ENCODE measurements at regions not wholly inside any gene's neighbourhood (a gene's known extent, or its start where the extent isn't known, plus 50 kb on each side); places are given as distances from the start of the nearest gene placed in this dataset.
"Not testable (repeated sequence)": the region's sequence is repeated elsewhere in the genome, so short reads cannot be mapped to it uniquely, and the experiment has no call there.

- Histone ChIP-seq H3K36me3 (ENCODE audit: control insufficient read depth, insufficient read depth, low read length) (no peaks in the 10 kb centered on the region), H3K14ac (replicated peaks; ENCODE audit: low read depth, low read length) (no peak overlapping the region), H3K9me1 (ENCODE audit: insufficient read depth, low read length) (no peaks in the 10 kb centered on the region), H3K9me3 (ENCODE audit: control insufficient read depth, insufficient read depth, low read length) (0 out of 2 replicates have a peak, but pooled peaks cover 2% of the 10 kb centered on the region), H3K4me1 (ENCODE audit: control insufficient read depth, insufficient read depth, low read length) (no peaks in the 10 kb centered on the region), H2AK5ac (ENCODE audit: low read depth, low read length) (no peak overlapping the region), H3K27me3 (ENCODE audit: control insufficient read depth, insufficient read depth, low read length) (no peaks in the 10 kb centered on the region), H3K18ac (ENCODE audit: low read depth, low read length) (no peak overlapping the region), H2BK15ac (ENCODE audit: low read depth, low read length) (no peak overlapping the region), H3K79me1 (ENCODE audit: low read depth in 1 of 2, low read length in 2 of 2) (no peaks in the 10 kb centered on the region), H3K4me3 (ENCODE audit: insufficient read depth, low read depth, low read length) (no peak overlapping the region), H4K20me1 (ENCODE audit: insufficient read depth, low read length) (no peaks in the 10 kb centered on the region), H3K23ac (ENCODE audit: low read depth, low read length) (no peak overlapping the region), H2BK20ac (ENCODE audit: low read depth, low read length) (no peak overlapping the region), H2AK9ac (replicated peaks; ENCODE audit: low read depth, low read length, poor library complexity) (no peak overlapping the region), H2AFZ (replicated peaks; ENCODE audit: low read length, poor library complexity) (no peak overlapping the region), H4K8ac (ENCODE audit: low read depth in 2 of 2, low read length in 2 of 2) (no peak overlapping the region), H3K27ac (ENCODE audit: insufficient read depth, low read length) (no peak overlapping the region), H4K91ac (ENCODE audit: insufficient read depth, low read depth, low read length) (no peak overlapping the region), H3K9ac (ENCODE audit: low read depth, low read length) (no peak overlapping the region), H3K56ac (ENCODE audit: extremely low read depth, insufficient read depth, low read length) (no peak overlapping the region), H3K4me2 (ENCODE audit: low read depth, low read length) (no peak overlapping the region), H3K4ac (ENCODE audit: low read depth, low read length) (no peak overlapping the region), H4K5ac (ENCODE audit: low read depth, low read length) (no peak overlapping the region), H2BK5ac (ENCODE audit: low read depth, low read length, poor library complexity, severe bottlenecking) (no peak overlapping the region), H2BK120ac (ENCODE audit: low read depth, low read length) (no peak overlapping the region)
- no TSS peak for BruUV-seq (replicated peaks)
- TF ChIP-seq POLR2A (IDR thresholded peaks at IDR 0.05; ENCODE audit: low read depth, low read length): no peak
- TF ChIP-seq RAD21 (IDR thresholded peaks at IDR 0.05; ENCODE audit: low read length): no peak
- POLR2A ChIA-PET (ENCODE audit: unreplicated experiment): no interaction called here
- intact Hi-C loops (cut with micrococcal nuclease): no loop called here
- dilution Hi-C loops (cut with HindIII; ENCODE audit: low sequenced_read_pairs, unreplicated experiment): no loop called here
- CTCF ChIA-PET: no interaction called here
- no peak for ATAC-seq (ENCODE audit: low read depth)
- DNase-seq: no peak
- in situ Hi-C loops (cut with MboI; ENCODE audit: low sequenced_read_pairs): no loop called here
Measured at GRCh38 chr6:60867548-60867947, 1418.5 kb downstream of the KHDRBS2 start.

- ATAC-seq (ENCODE audit: low read depth); H2BK20ac ChIP-seq (ENCODE audit: low read depth, low read length); H3K14ac ChIP-seq (replicated peaks; ENCODE audit: low read depth, low read length); H2BK120ac ChIP-seq (ENCODE audit: low read depth, low read length); intact Hi-C loops (cut with micrococcal nuclease); H3K23ac ChIP-seq (ENCODE audit: low read depth, low read length); H3K27ac ChIP-seq (ENCODE audit: insufficient read depth, low read length); CTCF ChIA-PET; H4K91ac ChIP-seq (ENCODE audit: insufficient read depth, low read depth, low read length); H2AK9ac ChIP-seq (replicated peaks; ENCODE audit: low read depth, low read length, poor library complexity); dilution Hi-C loops (cut with HindIII; ENCODE audit: low sequenced_read_pairs, unreplicated experiment); H2BK5ac ChIP-seq (ENCODE audit: low read depth, low read length, poor library complexity, severe bottlenecking); H3K56ac ChIP-seq (ENCODE audit: extremely low read depth, insufficient read depth, low read length); DNase-seq; H4K20me1 ChIP-seq (ENCODE audit: insufficient read depth, low read length); H3K18ac ChIP-seq (ENCODE audit: low read depth, low read length); H4K8ac ChIP-seq (ENCODE audit: low read depth in 2 of 2, low read length in 2 of 2); H3K4me2 ChIP-seq (ENCODE audit: low read depth, low read length); H2AK5ac ChIP-seq (ENCODE audit: low read depth, low read length); H3K9me3 ChIP-seq (ENCODE audit: control insufficient read depth, insufficient read depth, low read length); POLR2A ChIA-PET (ENCODE audit: unreplicated experiment); H3K27me3 ChIP-seq (ENCODE audit: control insufficient read depth, insufficient read depth, low read length); H3K4me3 ChIP-seq (ENCODE audit: insufficient read depth, low read depth, low read length); H3K4me1 ChIP-seq (ENCODE audit: control insufficient read depth, insufficient read depth, low read length); H3K9me1 ChIP-seq (ENCODE audit: insufficient read depth, low read length); H4K5ac ChIP-seq (ENCODE audit: low read depth, low read length); in situ Hi-C loops (cut with MboI; ENCODE audit: low sequenced_read_pairs); H3K36me3 ChIP-seq (ENCODE audit: control insufficient read depth, insufficient read depth, low read length); H3K79me1 ChIP-seq (ENCODE audit: low read depth in 1 of 2, low read length in 2 of 2); H3K9ac ChIP-seq (ENCODE audit: low read depth, low read length); H2AFZ ChIP-seq (replicated peaks; ENCODE audit: low read length, poor library complexity); BruUV-seq (replicated peaks); H3K4ac ChIP-seq (ENCODE audit: low read depth, low read length); H2BK15ac ChIP-seq (ENCODE audit: low read depth, low read length): not testable (repeated sequence)
- WGBS, 2 experiments (ENCODE audit: extremely low coverage in 2 of 2, insufficient read length in 1 of 2): no CpG with 5 or more reads among the region's 3 CpGs
Measured at GRCh38 chr6:60843175-60843982, 1442.6 kb downstream of the KHDRBS2 start.

All from IMR-90 (cell line).